ENCODE measurements at regions not wholly inside any gene's neighbourhood (a gene's known extent, or its start where the extent isn't known, plus 50 kb on each side); places are given as distances from the start of the nearest gene placed in this dataset.
A peak's percentile ranks its signal among the peaks of the same experiment; 100 is the strongest.

GRCh38 chr1:239732770-239733169 is 346.4 kb downstream of the CHRM3 start:
- Mint-ChIP-seq H3K36me3 (ENCODE audit: low read depth) (no peaks in the 10 kb centered on the region), H3K4me1 (peaks cover 5% of the 10 kb centered on the region), H3K27ac (no peak overlapping the region), H3K4me3 (no peak overlapping the region), H3K27me3 (peaks cover 3% of the 10 kb centered on the region), H3K9me3 (no peaks in the 10 kb centered on the region)
- no peak for ATAC-seq (replicated peaks)

DNA sequence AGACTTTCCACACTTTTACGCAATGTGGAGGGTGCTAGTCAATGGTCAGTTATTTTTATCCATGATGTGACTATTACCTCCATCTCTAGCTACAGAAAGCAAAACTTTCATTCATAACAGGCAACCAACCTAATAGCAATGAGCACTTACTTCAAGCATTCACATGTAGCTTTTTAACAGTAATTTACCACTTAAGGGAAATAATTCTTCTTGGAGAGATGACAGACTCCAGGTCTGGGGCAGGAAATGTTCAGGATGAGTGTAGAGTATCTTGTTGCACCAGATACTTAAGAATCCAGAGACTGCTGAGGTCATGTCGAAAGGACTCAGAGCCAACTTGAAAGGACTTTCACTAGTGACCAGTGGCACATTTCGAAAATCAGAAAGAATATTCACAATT is 347.6 kb downstream of the CHRM3 start:
- H3K36me3 Mint-ChIP-seq (ENCODE audit: low read depth) = no peaks in the 10 kb centered on the region
- H3K4me3 Mint-ChIP-seq = no peak overlapping the region
- no peak for ATAC-seq (replicated peaks)
- H3K9me3 Mint-ChIP-seq = no peaks in the 10 kb centered on the region
- H3K27ac Mint-ChIP-seq = no peak overlapping the region
- peaks cover 5% of the 10 kb centered on the region for H3K4me1 Mint-ChIP-seq
- peaks cover 3% of the 10 kb centered on the region for H3K27me3 Mint-ChIP-seq

DNA sequence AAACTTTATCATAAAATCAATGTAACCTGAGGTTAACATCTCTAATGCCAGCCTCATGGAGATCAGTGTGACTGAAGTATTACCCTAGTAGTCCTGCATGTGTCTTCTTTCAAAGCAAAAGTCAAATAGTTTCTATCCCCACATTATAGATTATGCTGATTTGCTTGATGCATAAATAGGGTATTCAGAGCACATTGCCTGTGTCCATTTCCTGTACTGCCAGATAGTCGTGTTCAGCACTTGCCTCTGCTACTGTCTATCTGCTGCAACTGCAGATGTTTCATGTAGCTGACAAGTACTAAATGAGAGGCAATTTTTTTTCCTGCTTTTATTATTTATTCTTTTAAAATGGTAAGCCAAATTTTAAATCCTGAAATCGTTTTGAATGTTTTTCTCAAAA is 348.7 kb downstream of the CHRM3 start:
- ATAC-seq (replicated peaks) = no peak
- H3K9me3 Mint-ChIP-seq = no peaks in the 10 kb centered on the region
- H3K4me1 Mint-ChIP-seq = peaks cover 10% of the 10 kb centered on the region
- no peak overlapping the region for H3K4me3 Mint-ChIP-seq
- peaks cover 3% of the 10 kb centered on the region for H3K27me3 Mint-ChIP-seq
- no peak overlapping the region for H3K27ac Mint-ChIP-seq
- H3K36me3 Mint-ChIP-seq (ENCODE audit: low read depth) = no peaks in the 10 kb centered on the region

DNA sequence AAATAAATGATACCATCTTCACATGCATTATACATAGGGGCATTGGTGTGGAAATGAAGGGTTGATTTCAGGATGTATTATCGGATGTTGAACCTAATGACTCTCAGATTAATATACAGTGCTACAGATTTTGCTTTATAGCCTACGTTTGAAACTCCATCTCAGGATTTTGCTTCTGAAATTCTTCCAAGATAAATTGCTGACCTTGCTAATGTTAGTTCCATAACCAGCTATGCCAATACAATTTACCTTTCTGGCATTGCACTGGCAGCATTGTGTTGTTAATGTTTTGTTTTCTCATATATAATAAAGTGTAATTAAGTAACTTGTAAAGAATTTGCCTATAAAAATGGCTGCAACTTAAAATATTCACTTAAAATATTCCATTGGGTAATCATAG is 350.1 kb downstream of the CHRM3 start:
- Mint-ChIP-seq H3K27me3 (peaks cover 3% of the 10 kb centered on the region), H3K9me3 (no peaks in the 10 kb centered on the region), H3K4me1 (peaks cover 10% of the 10 kb centered on the region), H3K36me3 (ENCODE audit: low read depth) (no peaks in the 10 kb centered on the region), H3K4me3 (no peak overlapping the region), H3K27ac (no peak overlapping the region)
- ATAC-seq (replicated peaks) = no peak

- Mint-ChIP-seq H3K27me3 (peaks cover 3% of the 10 kb centered on the region), H3K27ac (no peak overlapping the region), H3K36me3 (ENCODE audit: low read depth) (no peaks in the 10 kb centered on the region), H3K4me3 (no peak overlapping the region), H3K4me1 (peaks cover 10% of the 10 kb centered on the region), H3K9me3 (no peaks in the 10 kb centered on the region)
- no peak for ATAC-seq (replicated peaks)
Observed at GRCh38 chr1:239739375-239739774, 352.3 kb upstream of the FMN2 start.

DNA sequence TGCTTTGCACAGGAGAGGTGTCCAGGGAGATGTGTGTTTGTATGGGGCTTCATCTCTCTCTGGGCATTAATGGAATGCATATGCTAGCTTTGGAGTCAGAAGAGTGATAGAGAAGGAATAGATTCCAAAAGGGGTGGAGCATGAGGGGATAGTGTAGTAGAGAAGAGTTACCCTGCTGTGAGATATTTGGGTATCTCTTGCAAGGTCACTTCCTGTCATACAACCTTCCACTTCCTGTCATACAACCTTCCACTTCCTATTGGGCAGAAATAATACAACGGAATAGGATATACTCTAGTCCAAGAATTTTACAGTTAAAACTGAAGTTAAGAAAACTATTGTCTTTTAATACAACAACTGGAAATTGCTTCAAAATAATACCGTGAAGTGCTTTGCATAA is 351.8 kb upstream of the FMN2 start:
- H3K9me3 Mint-ChIP-seq = no peaks in the 10 kb centered on the region
- H3K36me3 Mint-ChIP-seq (ENCODE audit: low read depth) = no peaks in the 10 kb centered on the region
- H3K27me3 Mint-ChIP-seq = peaks cover 6% of the 10 kb centered on the region
- H3K27ac Mint-ChIP-seq = no peak overlapping the region
- H3K4me1 Mint-ChIP-seq = peaks cover 10% of the 10 kb centered on the region
- no peak overlapping the region for H3K4me3 Mint-ChIP-seq
- ATAC-seq (replicated peaks) = no peak

DNA sequence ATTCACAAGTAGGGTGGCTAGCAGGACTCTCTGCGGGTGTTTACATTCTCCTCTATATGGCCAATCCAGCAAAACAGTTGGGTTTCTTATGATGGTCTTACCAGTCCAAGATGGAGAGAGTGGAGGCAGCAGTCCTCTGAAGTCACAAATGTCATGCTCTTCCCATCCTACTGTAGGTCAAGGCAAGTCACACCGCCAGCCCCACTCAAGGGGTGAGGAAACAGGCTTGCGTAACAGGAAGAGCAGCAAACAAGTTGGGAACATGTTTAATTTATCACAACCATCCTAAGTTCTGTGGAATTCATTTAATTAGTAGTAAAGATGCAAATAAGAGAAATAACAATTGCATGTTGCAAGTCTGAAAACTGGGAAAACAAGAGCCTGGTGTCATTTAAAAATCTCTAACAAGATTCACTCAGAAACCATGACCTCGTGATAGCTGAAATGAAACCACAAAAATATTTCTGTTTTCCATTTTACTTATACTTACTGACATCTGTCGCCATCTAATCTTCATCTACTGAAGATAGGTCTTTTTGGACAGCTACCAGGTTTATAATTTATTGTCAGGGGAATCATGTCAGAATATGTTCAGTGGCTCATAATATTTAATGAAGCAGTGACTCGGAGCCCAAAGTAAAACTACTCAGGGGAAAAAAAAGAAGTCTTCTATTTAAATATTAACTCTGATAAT is 349.1 kb upstream of the FMN2 start:
- Mint-ChIP-seq H3K27ac (no peak overlapping the region), H3K4me1 (peaks cover 7% of the 10 kb centered on the region), H3K4me3 (no peak overlapping the region), H3K36me3 (ENCODE audit: low read depth) (no peaks in the 10 kb centered on the region), H3K27me3 (peaks cover 6% of the 10 kb centered on the region), H3K9me3 (no peaks in the 10 kb centered on the region)
- ATAC-seq (replicated peaks) = no peak

- Mint-ChIP-seq H3K9me3 (no peaks in the 10 kb centered on the region), H3K27ac (no peak overlapping the region), H3K36me3 (ENCODE audit: low read depth) (no peaks in the 10 kb centered on the region), H3K4me3 (no peak overlapping the region), H3K27me3 (peaks cover 4% of the 10 kb centered on the region), H3K4me1 (peaks cover 2% of the 10 kb centered on the region)
- ATAC-seq (replicated peaks) = no peak
Observed at GRCh38 chr1:239744851-239745250, 346.8 kb upstream of the FMN2 start.

DNA sequence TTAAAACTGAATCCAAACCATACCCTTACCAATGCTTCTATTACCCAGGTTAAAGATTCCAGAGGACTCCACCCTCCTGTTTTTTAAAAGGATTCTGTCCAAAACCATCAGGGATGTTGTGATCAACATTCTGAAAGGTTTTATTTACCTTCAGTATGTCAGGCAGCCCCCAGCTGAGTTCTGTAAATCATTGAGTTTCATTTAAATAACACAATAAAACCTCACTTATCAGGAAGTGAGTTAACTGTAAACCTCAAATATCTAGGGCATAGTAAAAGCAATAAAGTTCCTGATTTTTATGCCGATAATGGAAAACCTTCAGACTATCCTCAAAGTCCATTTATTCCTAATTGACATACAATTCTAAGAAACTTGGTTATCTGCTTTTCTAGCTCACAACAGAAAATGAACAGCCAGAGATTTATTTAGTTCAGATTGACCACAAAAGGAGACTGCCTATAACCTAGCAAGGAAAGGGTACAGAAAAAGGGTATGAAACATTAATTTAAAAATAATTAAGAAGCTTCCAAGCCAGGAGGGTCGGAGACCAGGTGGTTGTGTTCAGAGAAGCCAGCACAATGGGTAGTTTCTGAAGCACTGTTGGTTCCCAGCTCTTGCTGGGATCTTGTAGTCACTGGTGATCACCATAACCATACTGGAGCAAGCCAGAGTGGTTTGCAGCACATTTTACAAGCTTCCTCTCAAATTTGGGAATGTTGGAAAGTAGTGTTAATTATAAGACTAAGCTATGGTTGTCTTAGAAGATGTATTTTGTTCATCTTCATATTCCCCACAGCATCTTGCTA is 336.4 kb upstream of the FMN2 start:
- H3K4me1 Mint-ChIP-seq = no peaks in the 10 kb centered on the region
- H3K36me3 Mint-ChIP-seq (ENCODE audit: low read depth) = no peaks in the 10 kb centered on the region
- no peaks in the 10 kb centered on the region for H3K9me3 Mint-ChIP-seq
- no peaks in the 10 kb centered on the region for H3K27me3 Mint-ChIP-seq
- no peak overlapping the region for H3K4me3 Mint-ChIP-seq
- no peak overlapping the region for H3K27ac Mint-ChIP-seq
- ATAC-seq (replicated peaks) = no peak

- Mint-ChIP-seq H3K4me1 (no peaks in the 10 kb centered on the region), H3K27ac (no peak overlapping the region), H3K36me3 (ENCODE audit: low read depth) (no peaks in the 10 kb centered on the region), H3K9me3 (no peaks in the 10 kb centered on the region), H3K4me3 (no peak overlapping the region), H3K27me3 (no peaks in the 10 kb centered on the region)
- peak; percentile 29 for ATAC-seq (replicated peaks)
Observed at GRCh38 chr1:239757716-239758115, 334.0 kb upstream of the FMN2 start.

DNA sequence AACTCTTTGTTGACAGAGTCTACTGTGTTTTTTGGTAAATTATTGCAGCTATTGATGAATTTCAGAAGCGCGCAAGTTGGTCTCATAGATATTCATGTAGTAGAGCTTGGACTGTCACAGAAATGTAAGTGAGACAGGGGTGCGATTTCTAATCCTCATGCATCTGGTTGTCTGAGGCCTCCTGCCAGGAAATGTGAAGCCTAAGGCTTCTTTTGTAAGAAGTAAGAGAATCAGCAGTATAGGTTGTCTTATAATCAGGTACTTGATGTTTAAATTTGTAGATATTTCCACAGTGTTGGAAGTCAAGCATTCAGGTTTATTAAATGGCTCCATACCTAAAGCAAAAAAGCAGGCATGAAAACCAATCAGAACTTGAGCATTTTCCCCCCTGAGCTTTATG is 332.9 kb upstream of the FMN2 start:
- H3K27me3 Mint-ChIP-seq = no peaks in the 10 kb centered on the region
- H3K9me3 Mint-ChIP-seq = no peaks in the 10 kb centered on the region
- no peak for ATAC-seq (replicated peaks)
- H3K27ac Mint-ChIP-seq = no peak overlapping the region
- H3K36me3 Mint-ChIP-seq (ENCODE audit: low read depth) = no peaks in the 10 kb centered on the region
- H3K4me3 Mint-ChIP-seq = no peak overlapping the region
- H3K4me1 Mint-ChIP-seq = no peaks in the 10 kb centered on the region

DNA sequence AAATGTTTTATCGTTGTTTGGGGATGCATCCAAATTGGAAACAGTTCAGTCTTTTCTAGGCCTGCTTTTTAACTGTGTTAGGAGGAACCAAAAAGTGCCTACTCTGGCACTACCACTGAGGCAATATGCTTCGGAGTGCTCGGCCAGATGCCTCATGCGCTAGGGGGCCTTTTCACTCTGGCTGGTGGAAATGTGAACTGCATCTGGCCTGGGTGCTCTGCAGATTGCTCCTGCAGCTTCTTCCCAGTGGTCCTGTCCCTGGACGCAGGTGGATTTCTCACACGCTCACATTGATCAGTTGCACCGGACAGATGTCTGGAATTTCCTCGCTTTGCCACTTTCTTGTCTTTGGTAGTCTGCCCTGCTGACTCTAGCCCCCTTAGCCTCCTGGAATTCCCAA is 330.2 kb upstream of the FMN2 start:
- no peak for ATAC-seq (replicated peaks)
- Mint-ChIP-seq H3K4me1 (no peaks in the 10 kb centered on the region), H3K4me3 (no peak overlapping the region), H3K9me3 (no peaks in the 10 kb centered on the region), H3K27ac (no peak overlapping the region), H3K27me3 (no peaks in the 10 kb centered on the region), H3K36me3 (ENCODE audit: low read depth) (no peaks in the 10 kb centered on the region)

GRCh38 chr1:239763850-239764249 is 327.8 kb upstream of the FMN2 start:
- no peak overlapping the region for H3K4me3 Mint-ChIP-seq
- ATAC-seq (replicated peaks) = no peak
- no peak overlapping the region for H3K27ac Mint-ChIP-seq
- H3K9me3 Mint-ChIP-seq = no peaks in the 10 kb centered on the region
- no peaks in the 10 kb centered on the region for H3K4me1 Mint-ChIP-seq
- no peaks in the 10 kb centered on the region for H3K36me3 Mint-ChIP-seq (ENCODE audit: low read depth)
- no peaks in the 10 kb centered on the region for H3K27me3 Mint-ChIP-seq

- H3K9me3 Mint-ChIP-seq = no peaks in the 10 kb centered on the region
Observed at GRCh38 chr1:239764546-239764945, 327.1 kb upstream of the FMN2 start.

DNA sequence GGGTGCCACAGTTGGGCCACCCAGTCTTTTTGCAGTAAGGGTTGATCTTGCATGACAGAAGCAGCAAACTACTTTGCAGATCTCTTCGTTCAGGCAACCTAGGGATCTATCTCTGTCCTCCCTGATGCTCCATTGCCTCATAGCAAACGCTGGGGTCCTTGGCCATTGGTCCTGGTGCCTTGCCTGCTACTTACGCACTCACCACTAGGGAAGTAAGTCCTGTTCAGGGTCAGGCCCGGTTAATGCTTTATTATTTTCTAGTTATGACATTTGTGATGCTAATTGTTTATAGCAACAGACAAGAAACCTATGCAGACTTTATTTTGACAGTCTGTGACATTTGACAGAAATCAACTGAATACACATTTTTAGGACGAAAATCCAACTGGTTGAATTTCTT is 326.5 kb upstream of the FMN2 start:
- ATAC-seq (replicated peaks) = no peak
- H3K27ac Mint-ChIP-seq = no peak overlapping the region
- H3K4me1 Mint-ChIP-seq = no peaks in the 10 kb centered on the region
- H3K9me3 Mint-ChIP-seq = no peaks in the 10 kb centered on the region
- H3K27me3 Mint-ChIP-seq = no peaks in the 10 kb centered on the region
- no peaks in the 10 kb centered on the region for H3K36me3 Mint-ChIP-seq (ENCODE audit: low read depth)
- H3K4me3 Mint-ChIP-seq = no peak overlapping the region

More at GRCh38 chr1:239764546-239764945, 327.1 kb upstream of the FMN2 start:
- no peaks in the 10 kb centered on the region for H3K27me3 Mint-ChIP-seq
- no peak overlapping the region for H3K27ac Mint-ChIP-seq
- H3K4me1 Mint-ChIP-seq = no peaks in the 10 kb centered on the region
- no peak overlapping the region for H3K4me3 Mint-ChIP-seq
- no peaks in the 10 kb centered on the region for H3K36me3 Mint-ChIP-seq (ENCODE audit: low read depth)
- no peak for ATAC-seq (replicated peaks)
